HG03432 (cell line): ENCODE measurements at regions not wholly inside any gene's neighbourhood (a gene's known extent, or its start where the extent isn't known, plus 50 kb on each side); places are given as distances from the start of the nearest gene placed in this dataset.

ENCODE experiments used
- ATAC-seq: cut with Tn5 transposase; IDR thresholded peaks from one replicate; pipeline ENCODE4 v1.9.1; 2021; ENCODE audit warnings: mild to moderate bottlenecking, moderate library complexity; ENCODE audit not compliant: unreplicated experiment

DNA sequence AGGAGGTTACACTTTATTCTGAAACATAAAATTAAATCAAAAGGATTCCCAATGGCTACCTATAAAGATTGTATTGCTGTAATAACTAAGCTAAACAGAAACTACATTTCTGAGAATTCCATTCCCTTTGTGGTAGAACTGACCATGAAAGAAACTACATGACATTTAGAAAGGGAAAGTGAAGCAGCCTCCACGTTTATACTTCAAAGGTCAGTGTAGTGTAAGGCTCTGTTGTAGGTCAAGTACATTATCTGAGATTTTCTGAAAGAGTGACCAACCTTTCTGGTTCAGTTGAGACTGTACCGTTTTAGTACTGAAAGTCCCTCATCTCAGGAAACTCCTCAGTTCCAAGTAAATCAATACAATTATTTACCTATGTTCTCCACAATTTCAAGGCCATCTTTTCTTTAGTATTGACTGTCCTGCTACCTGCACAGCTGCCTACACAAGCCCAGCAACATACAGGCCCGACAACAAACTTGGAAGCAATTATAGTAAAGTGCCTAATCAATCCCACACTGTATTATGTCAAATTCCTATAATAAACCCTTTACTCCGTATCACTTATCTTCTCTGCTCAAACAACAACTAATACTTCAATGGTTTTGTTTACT is 343.0 kb downstream of the PLOD2 start:
- peak; percentile 84 for ATAC-seq

GRCh38 chr3:145820170-145820569 is 340.8 kb downstream of the PLOD2 start:
- ATAC-seq = no peak

GRCh38 chr3:145842294-145842902 is 318.6 kb downstream of the PLOD2 start:
- ATAC-seq = no peak

- ATAC-seq = no peak
Observed at GRCh38 chr3:145843561-145843960, 317.4 kb downstream of the PLOD2 start.

GRCh38 chr3:145849115-145849514 is 311.9 kb downstream of the PLOD2 start:
- no peak for ATAC-seq

DNA sequence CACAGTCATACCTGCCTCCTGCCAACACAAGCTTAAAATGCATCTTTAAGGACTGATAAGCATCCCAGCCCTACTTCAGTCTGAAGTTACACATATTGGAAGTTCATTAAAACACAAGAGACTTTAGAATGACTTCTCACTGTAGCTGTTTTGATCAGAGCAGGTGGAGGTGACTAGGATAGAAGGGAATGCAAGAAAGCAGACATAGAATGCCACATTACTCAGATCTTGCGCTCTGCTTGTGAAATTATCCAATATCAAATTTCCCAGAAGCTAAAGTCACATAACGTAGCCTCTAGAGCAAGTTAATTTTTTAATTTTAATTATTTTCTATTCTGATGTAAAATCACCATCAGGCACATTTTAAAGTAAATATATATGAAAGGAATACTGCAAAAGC is 306.5 kb downstream of the PLOD2 start:
- no peak for ATAC-seq

GRCh38 chr3:145857956-145858355 is 303.0 kb downstream of the PLOD2 start:
- peak; percentile 76 for ATAC-seq

DNA sequence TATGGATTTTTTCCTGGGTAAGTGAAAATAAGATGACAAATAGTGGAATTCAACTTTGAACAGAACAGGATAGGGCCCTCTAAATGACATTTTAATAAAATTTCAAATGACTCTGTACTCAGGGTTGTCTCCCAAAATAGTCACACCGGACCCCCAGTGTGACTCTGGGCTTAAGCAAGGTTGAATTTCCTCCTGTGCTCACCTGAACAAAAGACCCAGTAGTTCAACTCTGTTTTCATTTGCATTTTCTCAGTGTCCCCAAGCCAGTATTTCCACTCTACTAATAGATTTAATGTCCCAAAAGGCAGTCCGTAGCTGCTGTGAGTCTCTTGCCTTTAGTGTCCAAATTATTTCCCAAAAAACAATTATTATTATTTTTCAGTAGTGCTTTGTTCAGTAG is 296.6 kb downstream of the PLOD2 start:
- no peak for ATAC-seq

DNA sequence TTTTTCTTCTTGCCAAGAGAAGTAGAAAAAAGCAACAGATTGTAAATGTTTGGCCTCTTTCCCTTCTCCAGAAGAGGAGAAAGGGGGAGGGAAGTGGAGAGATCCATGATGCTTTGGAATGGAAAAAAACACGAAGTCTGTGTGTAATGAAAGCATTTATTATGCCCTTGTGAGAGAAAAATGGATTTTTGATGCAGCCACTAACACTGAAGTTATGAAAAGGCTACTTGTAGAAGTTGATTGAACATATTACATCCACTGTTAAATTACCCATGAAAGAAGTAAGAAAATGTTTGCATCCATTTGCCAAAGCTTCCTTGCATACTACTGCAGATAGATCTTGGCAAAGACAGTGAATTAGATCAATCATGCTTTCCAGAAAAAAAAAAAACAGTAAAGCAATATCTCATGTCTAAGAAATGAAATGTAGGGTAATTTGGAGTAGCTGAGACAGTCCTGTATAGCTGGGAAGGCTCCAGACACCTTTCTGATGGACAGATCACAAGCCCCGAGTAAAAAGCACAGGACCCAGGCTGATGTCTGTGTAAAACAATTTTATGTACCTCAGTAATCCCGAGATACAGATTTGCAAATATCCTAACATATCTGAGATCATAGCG is 295.5 kb downstream of the PLOD2 start:
- no peak for ATAC-seq

GRCh38 chr3:145869958-145870357 is 291.0 kb downstream of the PLOD2 start:
- ATAC-seq = peak; percentile 85

DNA sequence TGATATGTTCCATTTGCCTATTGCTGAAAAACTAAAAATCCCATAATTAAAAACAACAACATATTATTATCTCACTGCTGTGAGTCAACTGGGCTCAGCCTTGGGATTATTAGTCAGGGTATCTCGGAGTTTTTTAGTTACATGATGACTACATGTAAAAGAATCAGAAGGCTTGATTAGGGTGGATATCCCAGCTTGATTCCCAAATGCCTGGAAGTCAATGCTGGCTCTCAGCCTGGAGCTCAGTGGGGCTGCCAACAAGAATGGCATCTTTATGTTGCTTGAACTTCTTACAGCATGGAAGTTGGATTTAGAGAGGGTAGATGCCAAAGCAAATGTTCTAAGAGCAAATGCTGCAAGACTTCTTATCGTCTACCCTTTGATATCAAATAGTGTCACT is 278.5 kb downstream of the PLOD2 start:
- ATAC-seq = no peak

- ATAC-seq = peak; percentile 59
Observed at GRCh38 chr3:145889730-145890129, 271.3 kb downstream of the PLOD2 start.

GRCh38 chr3:145892869-145893268 is 268.1 kb downstream of the PLOD2 start:
- no peak for ATAC-seq

GRCh38 chr3:145893331-145893730 is 267.7 kb downstream of the PLOD2 start:
- no peak for ATAC-seq

GRCh38 chr3:145898487-145898886 is 262.5 kb downstream of the PLOD2 start:
- ATAC-seq = peak; percentile 37

- ATAC-seq = peak; percentile 51
Observed at GRCh38 chr3:145899241-145899640, 261.7 kb downstream of the PLOD2 start.

GRCh38 chr3:145900056-145900829 is 260.7 kb downstream of the PLOD2 start:
- ATAC-seq = peak; percentile 83

GRCh38 chr3:145902166-145902565 is 258.8 kb downstream of the PLOD2 start:
- ATAC-seq = no peak

DNA sequence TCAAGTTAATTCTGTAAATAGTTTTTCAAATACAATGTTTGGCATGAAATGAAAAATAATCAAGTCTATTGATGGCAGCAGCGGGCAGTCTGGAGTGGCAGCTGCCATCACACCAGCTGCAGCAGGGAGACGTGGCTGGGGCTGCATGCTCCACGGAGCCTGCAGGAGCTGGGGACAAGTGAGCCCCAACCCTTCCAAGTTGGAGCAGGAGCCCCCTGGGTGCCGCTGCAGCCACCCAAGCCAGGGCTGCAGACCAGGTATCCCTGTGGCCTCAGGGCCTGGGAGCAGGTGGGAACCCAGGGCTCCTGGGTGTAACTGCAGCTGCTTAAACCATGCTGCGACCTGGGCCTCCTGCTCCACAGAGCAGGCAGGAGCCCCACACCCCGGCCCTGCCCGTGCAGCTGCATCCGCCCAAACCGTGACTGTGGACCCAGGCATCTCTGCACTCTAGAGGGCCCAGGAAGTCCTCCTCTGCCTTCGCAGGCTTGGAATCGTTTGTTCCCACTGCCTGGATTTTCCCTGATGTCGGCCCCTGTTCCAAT is 257.4 kb downstream of the PLOD2 start:
- ATAC-seq = no peak

DNA sequence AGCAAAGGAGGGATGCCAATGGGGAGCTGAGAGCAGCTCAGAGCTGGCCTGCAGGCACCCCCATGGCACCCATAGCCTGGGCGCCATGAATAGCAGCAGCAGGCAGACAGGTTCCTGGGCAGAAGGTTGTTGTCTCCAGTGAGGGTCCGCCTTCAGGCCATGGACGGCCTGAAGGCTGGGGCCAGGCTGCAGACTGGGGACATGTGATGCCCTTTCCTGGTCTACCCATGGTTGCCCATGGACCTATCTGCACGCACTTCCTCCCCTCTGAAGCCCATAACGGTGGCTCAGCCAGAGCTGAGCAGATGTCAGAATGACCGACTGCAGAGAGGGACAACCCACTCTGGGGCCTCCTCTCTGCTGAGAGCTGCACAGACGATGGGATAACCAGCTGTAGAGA is 256.8 kb downstream of the PLOD2 start:
- ATAC-seq = no peak

DNA sequence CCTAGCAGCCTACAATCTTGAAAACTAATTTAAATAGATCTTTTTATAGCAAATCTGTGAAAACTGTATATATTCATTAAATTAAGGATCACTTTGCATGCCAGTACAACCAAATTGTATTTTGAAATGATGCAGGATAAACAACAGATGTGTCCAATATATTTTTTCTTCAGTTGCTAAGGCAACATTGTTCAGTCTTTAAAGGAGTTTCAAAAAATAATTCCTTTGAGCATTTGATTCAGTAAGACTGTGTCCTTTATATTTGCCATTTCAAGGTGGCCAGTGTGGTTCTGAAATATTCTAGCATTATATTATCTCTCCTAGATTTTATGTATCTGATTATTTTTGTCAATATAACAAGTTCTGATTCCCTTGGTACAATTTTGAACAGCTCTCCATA is 254.7 kb downstream of the PLOD2 start:
- no peak for ATAC-seq
